Breast epithelium (tissue), 3 donors: ENCODE measurements at regions not wholly inside any gene's neighbourhood (a gene's known extent, or its start where the extent isn't known, plus 50 kb on each side); places are given as distances from the start of the nearest gene placed in this dataset.

Source experiments
- POLR2A ChIP-seq: fragments of 450-650 bp; IDR thresholded peaks from one replicate; pipeline ENCODE4 v1.6.1; 2016; ENCODE audit warnings: antibody characterized with exemption, mild to moderate bottlenecking, moderate library complexity
- TF ChIP-seq, protein P1 (sequence below), 3 donors: fragments of 450-650 bp; IDR thresholded peaks; one replicate each; pipeline ENCODE4 v1.5.1; 2016 to 2017; ENCODE audit warnings: antibody characterized with exemption in 3 of 3, mild to moderate bottlenecking in 3 of 3, moderate library complexity in 3 of 3

DNA sequence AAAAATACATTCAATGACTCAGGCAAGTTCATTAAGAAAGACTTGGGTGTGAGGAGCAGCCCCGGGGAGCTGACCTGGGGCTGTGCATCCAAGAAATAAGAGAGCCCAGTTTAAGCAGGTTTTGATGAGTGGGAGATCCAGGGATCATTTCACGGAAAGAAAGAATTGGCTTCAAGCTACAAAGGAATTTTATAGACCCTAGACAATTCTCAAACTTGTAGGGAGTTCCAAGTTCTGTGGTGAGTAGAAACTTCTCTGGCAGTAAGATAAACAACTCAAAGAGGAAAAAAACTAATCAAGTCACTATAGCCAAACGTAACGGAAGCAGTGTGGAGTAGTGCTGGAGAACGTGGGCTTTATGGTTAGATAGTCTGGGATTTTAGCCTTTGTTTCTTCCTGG, 175.7 kb upstream of the DDHD1 start:
- TF ChIP-seq, protein P1, sequence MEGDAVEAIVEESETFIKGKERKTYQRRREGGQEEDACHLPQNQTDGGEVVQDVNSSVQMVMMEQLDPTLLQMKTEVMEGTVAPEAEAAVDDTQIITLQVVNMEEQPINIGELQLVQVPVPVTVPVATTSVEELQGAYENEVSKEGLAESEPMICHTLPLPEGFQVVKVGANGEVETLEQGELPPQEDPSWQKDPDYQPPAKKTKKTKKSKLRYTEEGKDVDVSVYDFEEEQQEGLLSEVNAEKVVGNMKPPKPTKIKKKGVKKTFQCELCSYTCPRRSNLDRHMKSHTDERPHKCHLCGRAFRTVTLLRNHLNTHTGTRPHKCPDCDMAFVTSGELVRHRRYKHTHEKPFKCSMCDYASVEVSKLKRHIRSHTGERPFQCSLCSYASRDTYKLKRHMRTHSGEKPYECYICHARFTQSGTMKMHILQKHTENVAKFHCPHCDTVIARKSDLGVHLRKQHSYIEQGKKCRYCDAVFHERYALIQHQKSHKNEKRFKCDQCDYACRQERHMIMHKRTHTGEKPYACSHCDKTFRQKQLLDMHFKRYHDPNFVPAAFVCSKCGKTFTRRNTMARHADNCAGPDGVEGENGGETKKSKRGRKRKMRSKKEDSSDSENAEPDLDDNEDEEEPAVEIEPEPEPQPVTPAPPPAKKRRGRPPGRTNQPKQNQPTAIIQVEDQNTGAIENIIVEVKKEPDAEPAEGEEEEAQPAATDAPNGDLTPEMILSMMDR (IDR thresholded peaks at IDR 0.05) = no peak
- no peak for TF ChIP-seq POLR2A
